A549 (cell line): ENCODE measurements at regions not wholly inside any gene's neighbourhood (a gene's known extent, or its start where the extent isn't known, plus 50 kb on each side); places are given as distances from the start of the nearest gene placed in this dataset.

Source experiments
- ATAC-seq, 2 experiments: fragments of 200-7000 bp in 1 of 2; fragments of >200 bp in 1 of 2; cut with Nextera tagmentation in 1 of 2; cut with Tn5 transposase in 1 of 2; 3 replicates each; pipeline versions ENCODE4 v1.8.0 to v1.9.1; 2018 to 2020; ENCODE audit warnings: mild to moderate bottlenecking in 1 of 2, moderate library complexity in 1 of 2
- CTCF ChIA-PET: fragments of 300-600 bp; sonication (Branson Sonifier 250); formaldehyde crosslinking; extraction: SDS; loops from one replicate; lab custom pipeline; 2021; ENCODE audit warnings: antibody characterized with exemption, inconsistent platforms; lab: Yijun Ruan, JAX
- POLR2A ChIA-PET: fragments of 350-600 bp; formaldehyde crosslinking; extraction: SDS; loops from one replicate; lab custom pipeline; 2021; ENCODE audit warnings: antibody characterized with exemption, inconsistent platforms; lab: Yijun Ruan, JAX
- DNase-seq, 2 experiments: peaks; one replicate each; pipeline versions ENCODE4 v3.0.0 to v3.0.0-alpha.2; 2011 to 2016; ENCODE audit warnings: low read depth in 1 of 2, low spot score in 1 of 2
- FAIRE-seq: peaks from 2 replicates; lab custom pipeline; 2011; peaks lifted over from hg19 to GRCh38; lab: Jason Lieb, UNC
- H3K27ac ChIP-seq, 2 experiments: fragments of >200 bp; sonication (Bioruptor Twin); formaldehyde crosslinking; 3 replicates each; pipeline ENCODE4 v1.5.1; 2016 to 2017
- H3K4me1 ChIP-seq: fragments of >200 bp; sonication (Bioruptor Twin); formaldehyde crosslinking; 3 replicates; pipeline ENCODE4 v1.6.1; 2016
- H3K4me2 ChIP-seq: fragments of >200 bp; sonication (Bioruptor Twin); formaldehyde crosslinking; 3 replicates; pipeline ENCODE4 v1.6.1; 2016
- H3K4me3 ChIP-seq: fragments of >200 bp; sonication (Bioruptor Twin); formaldehyde crosslinking; 3 replicates; pipeline ENCODE4 v1.5.1; 2016
- H3K9me3 ChIP-seq: fragments of >200 bp; sonication (Bioruptor Twin); formaldehyde crosslinking; 3 replicates; pipeline ENCODE4 v1.6.1; 2016
- ATOH8 ChIP-seq: fragments of 250-450 bp; sonication (Bioruptor Pico); IDR thresholded peaks from 2 replicates; pipeline ENCODE4 v1.5.0; 2020; ENCODE audit warnings: low read depth, mild to moderate bottlenecking, moderate library complexity
- BHLHE40 ChIP-seq: IDR thresholded peaks from 2 replicates; pipeline ENCODE4 v1.6.1; 2012; ENCODE audit warnings: low read depth, low read length, inconsistent platforms
- CHD2 ChIP-seq: fragments of 150-350 bp; IDR thresholded peaks from 2 replicates; pipeline ENCODE4 v1.6.1; 2014; ENCODE audit warnings: low read length; ENCODE audit not compliant: partially characterized antibody
- E2F6 ChIP-seq: IDR thresholded peaks from 2 replicates; pipeline ENCODE4 v1.6.1; 2012; ENCODE audit warnings: low read depth, borderline replicate concordance
- EHMT2 ChIP-seq: fragments of 200-600 bp; sonication (generic); IDR thresholded peaks from 2 replicates; pipeline ENCODE4 v1.6.1; 2016; ENCODE audit warnings: antibody characterized with exemption, low read depth, mild to moderate bottlenecking, moderate library complexity
- FOSL2 ChIP-seq, 2 experiments: fragments of 450-650 bp in 1 of 2; fragments of >200 bp in 1 of 2; sonication (Bioruptor Twin) in 1 of 2; formaldehyde crosslinking; IDR thresholded peaks; 2 replicates each; pipeline versions ENCODE4 v1.5.0 to v1.6.1; 2016 to 2020; ENCODE audit warnings: mild to moderate bottlenecking in 1 of 2, moderate library complexity in 1 of 2
- HMGXB4 ChIP-seq: fragments of 250-450 bp; sonication (Bioruptor Pico); IDR thresholded peaks from 2 replicates; pipeline ENCODE4 v1.5.0; 2021; ENCODE audit warnings: mild to moderate bottlenecking, moderate library complexity, borderline replicate concordance
- HOXA7 ChIP-seq: fragments of 250-450 bp; sonication (Bioruptor Pico); IDR thresholded peaks from 2 replicates; pipeline ENCODE4 v1.5.0; 2020; ENCODE audit warnings: mild to moderate bottlenecking, moderate library complexity
- HOXB13 ChIP-seq: fragments of 250-450 bp; sonication (Bioruptor Pico); IDR thresholded peaks from 2 replicates; pipeline ENCODE4 v1.5.0; 2020; ENCODE audit warnings: low read depth, mild to moderate bottlenecking, moderate library complexity
- HOXB5 ChIP-seq: fragments of 250-450 bp; sonication (Bioruptor Pico); IDR thresholded peaks from 2 replicates; pipeline ENCODE4 v1.5.0; 2020; ENCODE audit warnings: mild to moderate bottlenecking, moderate library complexity
- KDM5A ChIP-seq: fragments of 200-600 bp; sonication (generic); IDR thresholded peaks from 2 replicates; pipeline ENCODE4 v1.6.1; 2016; ENCODE audit warnings: antibody characterized with exemption, mild to moderate bottlenecking
- MAFK ChIP-seq: fragments of 450-650 bp; IDR thresholded peaks from 2 replicates; pipeline ENCODE4 v1.6.1; 2014; ENCODE audit not compliant: partially characterized antibody
- MAZ ChIP-seq: fragments of 150-350 bp; IDR thresholded peaks from 2 replicates; pipeline ENCODE4 v1.6.1; 2014; ENCODE audit warnings: antibody characterized with exemption, low read depth, low read length, borderline replicate concordance
- POLR2AphosphoS2 ChIP-seq: conservative IDR thresholded peaks from 2 replicates; pipeline ENCODE4 v1.6.1; 2012; ENCODE audit warnings: low read length, improper control_type of control experiment, inconsistent platforms
- REST ChIP-seq: fragments of 200-600 bp; sonication (generic); IDR thresholded peaks from 2 replicates; pipeline ENCODE4 v1.6.1; 2016; ENCODE audit warnings: antibody characterized with exemption, mild to moderate bottlenecking, moderate library complexity
- RFX5 ChIP-seq: fragments of 450-650 bp; IDR thresholded peaks from 2 replicates; pipeline ENCODE4 v1.7.1; 2014; ENCODE audit warnings: antibody characterized with exemption, mild to moderate bottlenecking, moderate library complexity
- RNF2 ChIP-seq: fragments of 200-600 bp; sonication (generic); IDR thresholded peaks from 2 replicates; pipeline ENCODE4 v1.6.1; 2016; ENCODE audit warnings: low read depth, mild to moderate bottlenecking, antibody characterized with exemption, moderate library complexity, borderline replicate concordance
- SREBF2 ChIP-seq: fragments of 450-650 bp; IDR thresholded peaks from 2 replicates; pipeline ENCODE4 v1.6.1; 2014; ENCODE audit warnings: mild to moderate bottlenecking, moderate library complexity
- USF2 ChIP-seq: fragments of 450-650 bp; IDR thresholded peaks from 2 replicates; pipeline ENCODE4 v1.6.1; 2014; ENCODE audit warnings: antibody characterized with exemption
- ZSCAN20 ChIP-seq: fragments of 250-450 bp; sonication (Bioruptor Pico); IDR thresholded peaks from 2 replicates; pipeline ENCODE4 v1.8.0; 2022; ENCODE audit warnings: mild to moderate bottlenecking, moderate library complexity
- WGBS: methylation state at CpG from one replicate; pipeline ENCODE4 v1.1.6; 2017; ENCODE audit errors: missing lambda C conversion rate; 5-methylcytosine and 5-hydroxymethylcytosine counted together

GRCh38 chr4:180840142-180840541 lies 1403.1 kb upstream of the TENM3 start:
- ATAC-seq (peak; percentile 42 to 62; a peak in 1 of 6 replicates), FAIRE-seq (no peak), DNase-seq (no peak)
- H3K4me3 ChIP-seq, result no peak overlapping the region
- no peaks in the 10 kb centered on the region for H3K4me1 ChIP-seq
- 0% methylated on average over 7 of the region's 7 CpGs for WGBS
- H3K9me3 ChIP-seq, result no peaks in the 10 kb centered on the region
- H3K4me2 ChIP-seq, result no peak overlapping the region
- CTCF ChIA-PET, result no interaction called here
- H3K27ac ChIP-seq, result no peak overlapping the region
- POLR2A ChIA-PET, result no interaction called here
- TF ChIP-seq MAZ, result no peak
- no peak for TF ChIP-seq BHLHE40
- TF ChIP-seq HMGXB4 (CRISPR knock-in tag), result no peak
- TF ChIP-seq ATOH8 (CRISPR knock-in tag), result no peak
- no peak for TF ChIP-seq KDM5A

GRCh38 chr4:180850318-180850940 lies 1392.8 kb upstream of the TENM3 start:
- H3K4me2 ChIP-seq, result no peak overlapping the region
- H3K9me3 ChIP-seq, result no peaks in the 10 kb centered on the region
- ChIA-PET CTCF (no interaction called here), POLR2A (no interaction called here)
- no peak overlapping the region for H3K27ac ChIP-seq
- FAIRE-seq (no peak), DNase-seq (no peak), ATAC-seq (no peak)
- H3K4me1 ChIP-seq, result no peaks in the 10 kb centered on the region
- no peak for TF ChIP-seq EHMT2
- no peak for TF ChIP-seq ATOH8 (CRISPR knock-in tag)
- TF ChIP-seq HOXB5 (CRISPR knock-in tag), result no peak
- TF ChIP-seq CHD2, result no peak
- no peak for TF ChIP-seq POLR2AphosphoS2
- no peak for TF ChIP-seq BHLHE40
- no peak for TF ChIP-seq HMGXB4 (CRISPR knock-in tag)
- no peak for TF ChIP-seq RFX5
- TF ChIP-seq KDM5A, result no peak
- no peak overlapping the region for H3K4me3 ChIP-seq
- WGBS, result 23% methylated on average over 4 of the region's 4 CpGs

- DNase-seq (no peak), ATAC-seq (no peak), FAIRE-seq (no peak)
- H3K4me1 ChIP-seq, result no peaks in the 10 kb centered on the region
- CTCF ChIA-PET, result no interaction called here
- TF ChIP-seq ZSCAN20 (no peak), KDM5A (no peak), USF2 (no peak), REST (no peak), MAFK (no peak), HOXB13 (CRISPR knock-in tag) (no peak), FOSL2 (IDR thresholded peaks at IDR 0.05) (no peak), FOSL2 (CRISPR knock-in tag; IDR thresholded peaks at IDR 0.05) (no peak), SREBF2 (no peak), E2F6 (no peak), RNF2 (no peak), CHD2 (no peak), HOXA7 (CRISPR knock-in tag) (no peak)
- no peak overlapping the region for H3K27ac ChIP-seq
- no peak overlapping the region for H3K4me2 ChIP-seq
- POLR2A ChIA-PET, result no interaction called here
- H3K9me3 ChIP-seq, result no peaks in the 10 kb centered on the region
- WGBS, result 0% methylated on average over 6 of the region's 6 CpGs
- no peak overlapping the region for H3K4me3 ChIP-seq
Observed at GRCh38 chr4:180852738-180853137, 1390.5 kb upstream of the TENM3 start.
